SU-DHL-6 (cell line): ENCODE measurements at regions not wholly inside any gene's neighbourhood (a gene's known extent, or its start where the extent isn't known, plus 50 kb on each side); places are given as distances from the start of the nearest gene placed in this dataset.
"Not testable (repeated sequence)": the region's sequence is repeated elsewhere in the genome, so short reads cannot be mapped to it uniquely, and the experiment has no call there.

Experiments
- H2AFZ ChIP-seq: fragments of 200-600 bp; sonication (generic); 2 replicates; pipeline ENCODE4 v1.6.1; 2014; ENCODE audit warnings: low read depth, mild to moderate bottlenecking, moderate library complexity, mixed read lengths, antibody characterized with exemption, low read length; ENCODE audit not compliant: severe bottlenecking
- H3F3A ChIP-seq: fragments of 200-600 bp; shearing (Covaris generic); 2 replicates; pipeline ENCODE4 v1.6.0; 2016; ENCODE audit warnings: antibody characterized with exemption, mild to moderate bottlenecking; ENCODE audit not compliant: insufficient read depth
- H3K27ac ChIP-seq: fragments of 200-600 bp; sonication (generic); 2 replicates; pipeline ENCODE4 v1.5.1; 2016; ENCODE audit warnings: low read depth, mild to moderate bottlenecking, low read length, moderate library complexity, mixed read lengths
- H3K27me3 ChIP-seq: fragments of 200-600 bp; sonication (generic), shearing (Covaris generic); 2 replicates; pipeline ENCODE4 v1.6.0; 2014; ENCODE audit warnings: mild to moderate bottlenecking, low read length
- H3K36me3 ChIP-seq: fragments of 200-600 bp; sonication (generic); 2 replicates; pipeline ENCODE4 v1.6.1; 2014; ENCODE audit warnings: mild to moderate bottlenecking, low read length, mixed read lengths
- H3K4me2 ChIP-seq: fragments of 300-600, 200-600 bp; shearing (Covaris generic), sonication (generic); 2 replicates; pipeline ENCODE4 v1.6.0; 2014; ENCODE audit warnings: low read length, low read depth, mild to moderate bottlenecking; ENCODE audit not compliant: poor library complexity, severe bottlenecking
- H3K4me3 ChIP-seq: fragments of 200-600 bp; sonication (generic); 2 replicates; pipeline ENCODE4 v1.5.1; 2014; ENCODE audit warnings: antibody characterized with exemption, low read length, mild to moderate bottlenecking, mixed read lengths; ENCODE audit not compliant: insufficient read depth, poor library complexity, severe bottlenecking
- H3K79me2 ChIP-seq: fragments of 200-600 bp; sonication (generic); 2 replicates; pipeline ENCODE4 v1.6.1; 2014; ENCODE audit warnings: mild to moderate bottlenecking, low read length, moderate library complexity; ENCODE audit not compliant: insufficient read depth
- H3K9ac ChIP-seq: fragments of 200-600 bp; sonication (generic); 2 replicates; pipeline ENCODE4 v1.7.0; 2014; ENCODE audit warnings: mild to moderate bottlenecking, low read length
- H3K9me2 ChIP-seq: fragments of 200-600 bp; sonication (generic); replicated peaks from 2 replicates; pipeline ENCODE4 v1.6.1; 2014; ENCODE audit warnings: low read length; ENCODE audit not compliant: insufficient read depth
- H3K9me3 ChIP-seq: fragments of 200-600 bp; sonication (generic); 2 replicates; pipeline ENCODE4 v1.6.1; 2014; ENCODE audit warnings: low read length, mixed read lengths; ENCODE audit not compliant: insufficient read depth
- H4K20me1 ChIP-seq: fragments of 200-600 bp; sonication (generic); 2 replicates; pipeline ENCODE4 v1.6.1; 2014; ENCODE audit warnings: low read depth, mild to moderate bottlenecking, antibody characterized with exemption, low read length, moderate library complexity, mixed read lengths
- CTCF ChIP-seq: fragments of 200-600 bp; sonication (generic); IDR thresholded peaks from one replicate; pipeline ENCODE4 v1.5.1; 2017; ENCODE audit warnings: antibody characterized with exemption, mild to moderate bottlenecking, low read length, moderate library complexity; ENCODE audit not compliant: insufficient read depth, poor library complexity, severe bottlenecking
- EZH2phosphoT487 ChIP-seq: fragments of 200-600 bp; sonication (generic), shearing (Covaris generic); conservative IDR thresholded peaks from 2 replicates; pipeline ENCODE4 v1.6.1; 2018; ENCODE audit warnings: mild to moderate bottlenecking, antibody characterized with exemption, low read length, moderate library complexity, mixed read lengths

GRCh38 chr14:46519121-46519520 is 132.5 kb downstream of the RPL10L start:
- no peak overlapping the region for H3K9ac ChIP-seq
- H4K20me1 ChIP-seq: no peaks in the 10 kb centered on the region

GRCh38 chr14:46508752-46509151 is 142.8 kb downstream of the RPL10L start:
- not testable (repeated sequence) for H3K79me2 ChIP-seq, H3K9me2 ChIP-seq, H3K36me3 ChIP-seq, H3K4me3 ChIP-seq, H3K27me3 ChIP-seq, H3F3A ChIP-seq, H3K9ac ChIP-seq, H4K20me1 ChIP-seq, H3K27ac ChIP-seq, H3K4me2 ChIP-seq, H2AFZ ChIP-seq, H3K9me3 ChIP-seq

More at GRCh38 chr14:46519121-46519520, 132.5 kb downstream of the RPL10L start:
- TF ChIP-seq CTCF (no peak), EZH2phosphoT487 (no peak)
- no peak overlapping the region for H2AFZ ChIP-seq
- H3K9me3 ChIP-seq: no peaks in the 10 kb centered on the region
- no peaks in the 10 kb centered on the region for H3K36me3 ChIP-seq
- H3F3A ChIP-seq: no peaks in the 10 kb centered on the region
- no peaks in the 10 kb centered on the region for H3K9me2 ChIP-seq
- H3K4me3 ChIP-seq: no peak overlapping the region
- H3K27me3 ChIP-seq: no peaks in the 10 kb centered on the region
- H3K4me2 ChIP-seq: no peak overlapping the region
- H3K27ac ChIP-seq: no peak overlapping the region
- H3K79me2 ChIP-seq: no peaks in the 10 kb centered on the region

GRCh38 chr14:46499521-46499920 is 152.1 kb downstream of the RPL10L start:
- no peak overlapping the region for H3K9ac ChIP-seq
- no peak overlapping the region for H3K4me2 ChIP-seq
- H2AFZ ChIP-seq: no peak overlapping the region
- H3K9me3 ChIP-seq: no peaks in the 10 kb centered on the region
- H3K27ac ChIP-seq: no peak overlapping the region
- no peaks in the 10 kb centered on the region for H3K36me3 ChIP-seq
- H3K27me3 ChIP-seq: no peaks in the 10 kb centered on the region
- no peaks in the 10 kb centered on the region for H3F3A ChIP-seq
- TF ChIP-seq CTCF (no peak), EZH2phosphoT487 (no peak)
- no peaks in the 10 kb centered on the region for H3K9me2 ChIP-seq
- no peaks in the 10 kb centered on the region for H3K79me2 ChIP-seq
- H4K20me1 ChIP-seq: no peaks in the 10 kb centered on the region
- H3K4me3 ChIP-seq: no peak overlapping the region

- Histone ChIP-seq H3F3A (no peaks in the 10 kb centered on the region), H3K9ac (no peak overlapping the region), H3K4me2 (no peak overlapping the region), H3K27ac (no peak overlapping the region), H3K36me3 (no peaks in the 10 kb centered on the region), H3K79me2 (no peaks in the 10 kb centered on the region), H2AFZ (no peak overlapping the region), H3K27me3 (no peaks in the 10 kb centered on the region), H3K9me2 (no peaks in the 10 kb centered on the region), H3K4me3 (no peak overlapping the region), H3K9me3 (no peaks in the 10 kb centered on the region), H4K20me1 (no peaks in the 10 kb centered on the region)
- TF ChIP-seq CTCF (no peak), EZH2phosphoT487 (no peak)
Observed at GRCh38 chr14:46496409-46496808, 155.2 kb downstream of the RPL10L start.
